Neural cell (in vitro differentiated cells): ENCODE measurements at regions not wholly inside any gene's neighbourhood (a gene's known extent, or its start where the extent isn't known, plus 50 kb on each side); places are given as distances from the start of the nearest gene placed in this dataset.

Experiments used
- H2AFZ ChIP-seq: fragments of 200-600, 300-800 bp; sonication (generic), shearing (Covaris generic); 2 replicates; pipeline ENCODE4 v1.6.0; 2014; ENCODE audit warnings: low read depth, mild to moderate bottlenecking, antibody characterized with exemption, low read length, moderate library complexity
- H3F3A ChIP-seq: fragments of 200-600 bp; shearing (Covaris generic); 2 replicates; pipeline ENCODE4 v1.6.1; 2016; ENCODE audit warnings: mild to moderate bottlenecking, moderate library complexity, mixed read lengths, antibody characterized with exemption, low read length; ENCODE audit not compliant: insufficient read depth, poor library complexity, severe bottlenecking
- H3K27ac ChIP-seq: fragments of 200-600, 300-800 bp; sonication (generic), shearing (Covaris generic); 2 replicates; pipeline ENCODE4 v1.5.1; 2014; ENCODE audit warnings: mild to moderate bottlenecking, low read length, moderate library complexity
- H3K27me3 ChIP-seq: fragments of 300-800, 200-600 bp; sonication (generic), shearing (Covaris generic); 2 replicates; pipeline ENCODE4 v1.6.0; 2014; ENCODE audit warnings: mild to moderate bottlenecking, low read depth, low read length, moderate library complexity; ENCODE audit not compliant: insufficient read depth
- H3K36me3 ChIP-seq: fragments of 300-800, 200-600 bp; sonication (generic), shearing (Covaris generic); 2 replicates; pipeline ENCODE4 v1.5.1; 2014; ENCODE audit warnings: mild to moderate bottlenecking, antibody characterized with exemption, low read length, moderate library complexity; ENCODE audit not compliant: insufficient read depth
- H3K4me2 ChIP-seq: fragments of 300-800, 200-600 bp; sonication (generic), shearing (Covaris generic); 2 replicates; pipeline ENCODE4 v1.6.0; 2014; ENCODE audit warnings: mild to moderate bottlenecking, low read length
- H3K4me3 ChIP-seq: fragments of 300-800, 200-600 bp; sonication (generic), shearing (Covaris generic); 2 replicates; pipeline ENCODE4 v1.5.1; 2014; ENCODE audit warnings: mild to moderate bottlenecking, low read length, moderate library complexity
- H3K79me2 ChIP-seq: fragments of 200-600 bp; shearing (Covaris generic); replicated peaks from 2 replicates; pipeline ENCODE4 v1.6.0; 2014; ENCODE audit warnings: mild to moderate bottlenecking, low read length, moderate library complexity; ENCODE audit not compliant: insufficient read depth
- H3K9ac ChIP-seq: fragments of 300-800, 200-600 bp; sonication (generic), shearing (Covaris generic); 2 replicates; pipeline ENCODE4 v1.6.1; 2016; ENCODE audit warnings: mild to moderate bottlenecking, low read length, mixed read lengths
- H3K9me2 ChIP-seq: fragments of 200-600 bp; shearing (Covaris generic); 2 replicates; pipeline ENCODE4 v1.6.1; 2016; ENCODE audit warnings: mild to moderate bottlenecking, low read length, mixed read lengths; ENCODE audit not compliant: insufficient read depth
- H3K9me3 ChIP-seq: fragments of 200-600, 300-800 bp; sonication (generic), shearing (Covaris generic); 2 replicates; pipeline ENCODE4 v1.6.1; 2016; ENCODE audit warnings: mild to moderate bottlenecking, mixed run types, low read length, moderate library complexity, mixed read lengths
- H4K20me1 ChIP-seq: fragments of 200-600 bp; shearing (Covaris generic); 2 replicates; pipeline ENCODE4 v1.6.1; 2016; ENCODE audit warnings: mild to moderate bottlenecking, mixed run types; ENCODE audit not compliant: insufficient read depth
- CTCF ChIP-seq: fragments of 450-650 bp; IDR thresholded peaks from 2 replicates; pipeline ENCODE4 v1.5.1; 2014; ENCODE audit warnings: antibody characterized with exemption, mild to moderate bottlenecking, moderate library complexity; ENCODE audit not compliant: poor library complexity, severe bottlenecking
- EP300 ChIP-seq: fragments of 450-650 bp; conservative IDR thresholded peaks from 2 replicates; pipeline ENCODE4 v1.6.1; 2014; ENCODE audit warnings: antibody characterized with exemption, mild to moderate bottlenecking, moderate library complexity; ENCODE audit not compliant: poor library complexity, severe bottlenecking
- EZH2 ChIP-seq: fragments of 200-600, 300-800 bp; shearing (Covaris generic), sonication (generic); IDR thresholded peaks from 2 replicates; pipeline ENCODE4 v1.6.1; 2014; ENCODE audit warnings: antibody characterized with exemption, low read length, borderline replicate concordance, mild to moderate bottlenecking; ENCODE audit not compliant: insufficient read depth, poor library complexity, severe bottlenecking
- MXI1 ChIP-seq: fragments of 450-650 bp; conservative IDR thresholded peaks from 2 replicates; pipeline ENCODE4 v1.6.1; 2014; ENCODE audit warnings: antibody characterized with exemption, mild to moderate bottlenecking; ENCODE audit not compliant: poor library complexity, severe bottlenecking
- POLR2AphosphoS5 ChIP-seq: IDR thresholded peaks from 2 replicates; pipeline ENCODE4 v1.6.1; 2012
- RAD21 ChIP-seq: fragments of 450-650 bp; conservative IDR thresholded peaks from 2 replicates; pipeline ENCODE4 v1.6.1; 2014; ENCODE audit warnings: antibody characterized with exemption, mild to moderate bottlenecking, moderate library complexity
- REST ChIP-seq: IDR thresholded peaks from 2 replicates; pipeline ENCODE4 v1.6.1; 2012; ENCODE audit warnings: borderline replicate concordance
- SMC3 ChIP-seq: fragments of 450-650 bp; conservative IDR thresholded peaks from 2 replicates; pipeline ENCODE4 v1.6.1; 2014; ENCODE audit warnings: antibody characterized with exemption, mild to moderate bottlenecking, moderate library complexity; ENCODE audit not compliant: poor library complexity
- TAF1 ChIP-seq: IDR thresholded peaks from 2 replicates; pipeline ENCODE4 v1.6.1; 2012; ENCODE audit warnings: low read depth

- no peaks in the 10 kb centered on the region for H3K9me2 ChIP-seq
- H3K36me3 ChIP-seq, result no peaks in the 10 kb centered on the region
- no peaks in the 10 kb centered on the region for H3K9me3 ChIP-seq
- no peak for TF ChIP-seq EZH2
- TF ChIP-seq REST, result no peak
- no peak for TF ChIP-seq POLR2AphosphoS5
- no peak for TF ChIP-seq CTCF
- no peak for TF ChIP-seq SMC3
- no peak for TF ChIP-seq MXI1
- no peak for TF ChIP-seq EP300
- TF ChIP-seq RAD21, result no peak
- no peak for TF ChIP-seq TAF1
- no peaks in the 10 kb centered on the region for H3F3A ChIP-seq
- H3K27me3 ChIP-seq, result no peaks in the 10 kb centered on the region
- H3K79me2 ChIP-seq, result no peaks in the 10 kb centered on the region
- H4K20me1 ChIP-seq, result no peaks in the 10 kb centered on the region
- no peak overlapping the region for H3K4me2 ChIP-seq
- H3K9ac ChIP-seq, result no peak overlapping the region
- H3K27ac ChIP-seq, result no peak overlapping the region
- H3K4me3 ChIP-seq, result no peak overlapping the region
- no peak overlapping the region for H2AFZ ChIP-seq
Measured at GRCh38 chrX:121163443-121163842, 116.0 kb downstream of the GLUD2 start.

- Histone ChIP-seq H3K36me3 (no peaks in the 10 kb centered on the region), H3F3A (no peaks in the 10 kb centered on the region), H3K79me2 (no peaks in the 10 kb centered on the region), H3K4me3 (no peak overlapping the region), H4K20me1 (no peaks in the 10 kb centered on the region), H3K9me3 (no peaks in the 10 kb centered on the region), H3K9ac (no peak overlapping the region), H3K4me2 (no peak overlapping the region), H3K9me2 (no peaks in the 10 kb centered on the region), H3K27me3 (no peaks in the 10 kb centered on the region), H2AFZ (no peak overlapping the region), H3K27ac (no peak overlapping the region)
- TF ChIP-seq SMC3 (no peak), EZH2 (no peak), TAF1 (no peak), REST (no peak), MXI1 (no peak)
Measured at GRCh38 chrX:121165930-121166359, 118.5 kb downstream of the GLUD2 start.
